ENCODE measurements at regions not wholly inside any gene's neighbourhood (a gene's known extent, or its start where the extent isn't known, plus 50 kb on each side); places are given as distances from the start of the nearest gene placed in this dataset.

GRCh38 chr13:79655509-79655908 lies 174.6 kb downstream of the NDFIP2 start:
- Mint-ChIP-seq H3K9me3 (no peaks in the 10 kb centered on the region), H3K4me1 (ENCODE audit: low read depth) (no peaks in the 10 kb centered on the region), H3K4me3 (no peak overlapping the region), H3K27me3 (ENCODE audit: insufficient read depth) (peaks cover 14% of the 10 kb centered on the region; the same call in 1 of the 2 replicates), H3K27ac (no peak overlapping the region), H3K36me3 (ENCODE audit: low read depth) (no peaks in the 10 kb centered on the region)
- TF ChIP-seq, protein P1, sequence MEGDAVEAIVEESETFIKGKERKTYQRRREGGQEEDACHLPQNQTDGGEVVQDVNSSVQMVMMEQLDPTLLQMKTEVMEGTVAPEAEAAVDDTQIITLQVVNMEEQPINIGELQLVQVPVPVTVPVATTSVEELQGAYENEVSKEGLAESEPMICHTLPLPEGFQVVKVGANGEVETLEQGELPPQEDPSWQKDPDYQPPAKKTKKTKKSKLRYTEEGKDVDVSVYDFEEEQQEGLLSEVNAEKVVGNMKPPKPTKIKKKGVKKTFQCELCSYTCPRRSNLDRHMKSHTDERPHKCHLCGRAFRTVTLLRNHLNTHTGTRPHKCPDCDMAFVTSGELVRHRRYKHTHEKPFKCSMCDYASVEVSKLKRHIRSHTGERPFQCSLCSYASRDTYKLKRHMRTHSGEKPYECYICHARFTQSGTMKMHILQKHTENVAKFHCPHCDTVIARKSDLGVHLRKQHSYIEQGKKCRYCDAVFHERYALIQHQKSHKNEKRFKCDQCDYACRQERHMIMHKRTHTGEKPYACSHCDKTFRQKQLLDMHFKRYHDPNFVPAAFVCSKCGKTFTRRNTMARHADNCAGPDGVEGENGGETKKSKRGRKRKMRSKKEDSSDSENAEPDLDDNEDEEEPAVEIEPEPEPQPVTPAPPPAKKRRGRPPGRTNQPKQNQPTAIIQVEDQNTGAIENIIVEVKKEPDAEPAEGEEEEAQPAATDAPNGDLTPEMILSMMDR (IDR thresholded peaks at IDR 0.05): no peak
- DNase-seq: no peak

DNA sequence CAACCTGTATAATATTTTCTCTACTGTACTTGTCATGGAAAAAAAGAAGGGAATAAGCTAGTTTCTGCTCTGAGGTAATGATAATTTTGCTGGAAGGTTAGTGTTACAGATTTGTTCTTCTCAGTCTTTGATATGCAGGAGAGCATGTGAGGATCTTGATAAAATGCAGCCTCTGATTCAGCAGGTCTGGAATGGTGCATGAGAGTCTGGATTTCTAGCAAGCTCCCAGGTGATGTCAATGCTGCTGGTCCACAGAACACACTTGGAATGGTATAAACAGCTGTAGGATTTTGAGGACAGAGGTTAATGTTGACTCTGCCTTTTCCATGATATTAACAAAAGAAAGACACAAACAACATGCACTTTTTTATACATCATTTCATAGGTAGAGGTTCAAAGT lies 173.6 kb downstream of the NDFIP2 start:
- Mint-ChIP-seq H3K9me3 (no peaks in the 10 kb centered on the region), H3K4me3 (no peak overlapping the region), H3K27me3 (ENCODE audit: insufficient read depth) (peaks cover 10% of the 10 kb centered on the region; the same call in 1 of the 2 replicates), H3K36me3 (ENCODE audit: low read depth) (no peaks in the 10 kb centered on the region), H3K27ac (no peak overlapping the region), H3K4me1 (ENCODE audit: low read depth) (no peaks in the 10 kb centered on the region)
- no peak for DNase-seq
- TF ChIP-seq, protein P1 (IDR thresholded peaks at IDR 0.05): no peak

- H3K9me3 Mint-ChIP-seq: no peaks in the 10 kb centered on the region
- H3K27me3 Mint-ChIP-seq (ENCODE audit: insufficient read depth): peaks cover 11% of the 10 kb centered on the region
- no peaks in the 10 kb centered on the region for H3K4me1 Mint-ChIP-seq (ENCODE audit: low read depth)
- no peaks in the 10 kb centered on the region for H3K36me3 Mint-ChIP-seq (ENCODE audit: low read depth)
- H3K27ac Mint-ChIP-seq: no peak overlapping the region
- DNase-seq: no peak
- TF ChIP-seq, protein P1 (IDR thresholded peaks at IDR 0.05): no peak
- H3K4me3 Mint-ChIP-seq: no peak overlapping the region
Observed at GRCh38 chr13:79650688-79651087, 169.7 kb downstream of the NDFIP2 start.

GRCh38 chr13:79648191-79648590 lies 167.2 kb downstream of the NDFIP2 start:
- TF ChIP-seq, protein P1 (IDR thresholded peaks at IDR 0.05): no peak
- DNase-seq: no peak
- Mint-ChIP-seq H3K36me3 (ENCODE audit: low read depth) (no peaks in the 10 kb centered on the region), H3K27me3 (ENCODE audit: insufficient read depth) (peaks cover 8% of the 10 kb centered on the region), H3K9me3 (no peaks in the 10 kb centered on the region), H3K27ac (no peak overlapping the region), H3K4me1 (ENCODE audit: low read depth) (no peaks in the 10 kb centered on the region), H3K4me3 (no peak overlapping the region)

DNA sequence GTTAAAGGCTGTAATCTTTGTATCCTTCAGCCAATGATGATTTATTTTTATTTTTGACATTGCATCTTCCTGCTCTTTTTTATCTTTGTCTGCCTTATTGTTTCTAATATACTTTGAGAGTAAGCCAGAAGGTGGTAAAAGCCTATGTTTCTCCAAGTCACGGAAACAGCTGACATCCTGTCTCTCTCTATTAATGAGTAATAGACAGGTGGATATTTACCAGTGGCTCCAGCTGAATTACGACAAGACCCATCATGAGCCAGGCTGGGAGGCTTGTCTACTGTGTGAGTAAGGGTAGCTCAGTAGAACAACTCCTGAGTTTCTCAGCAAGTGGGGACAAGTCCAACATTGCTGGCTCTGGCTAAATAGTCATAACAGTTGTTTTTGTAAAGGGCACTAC lies 166.6 kb downstream of the NDFIP2 start:
- no peaks in the 10 kb centered on the region for H3K9me3 Mint-ChIP-seq
- H3K36me3 Mint-ChIP-seq (ENCODE audit: low read depth): no peaks in the 10 kb centered on the region
- no peak overlapping the region for H3K27ac Mint-ChIP-seq
- no peak for DNase-seq
- no peaks in the 10 kb centered on the region for H3K4me1 Mint-ChIP-seq (ENCODE audit: low read depth)
- H3K27me3 Mint-ChIP-seq (ENCODE audit: insufficient read depth): peaks cover 13% of the 10 kb centered on the region
- no peak overlapping the region for H3K4me3 Mint-ChIP-seq
- TF ChIP-seq, protein P1 (IDR thresholded peaks at IDR 0.05): no peak

- H3K36me3 Mint-ChIP-seq (ENCODE audit: low read depth): no peaks in the 10 kb centered on the region
- H3K27ac Mint-ChIP-seq: no peak overlapping the region
- H3K27me3 Mint-ChIP-seq (ENCODE audit: insufficient read depth): peaks cover 13% of the 10 kb centered on the region
- no peak overlapping the region for H3K4me3 Mint-ChIP-seq
- DNase-seq: no peak
- H3K4me1 Mint-ChIP-seq (ENCODE audit: low read depth): no peaks in the 10 kb centered on the region
- H3K9me3 Mint-ChIP-seq: no peaks in the 10 kb centered on the region
- TF ChIP-seq, protein P1 (IDR thresholded peaks at IDR 0.05): no peak
Observed at GRCh38 chr13:79646880-79647279, 165.9 kb downstream of the NDFIP2 start.

Measured in HFFc6 (cell line).